Vagina (tissue), 2 donors: ENCODE measurements at regions not wholly inside any gene's neighbourhood (a gene's known extent, or its start where the extent isn't known, plus 50 kb on each side); places are given as distances from the start of the nearest gene placed in this dataset.

Source experiments
- POLR2A ChIP-seq, 2 donors: fragments of 450-650 bp; IDR thresholded peaks; one replicate each; pipeline ENCODE4 v1.6.1; 2017; ENCODE audit warnings: antibody characterized with exemption in 2 of 2, mild to moderate bottlenecking in 2 of 2, moderate library complexity in 2 of 2
- TF ChIP-seq, protein P1 (sequence below), 3 experiments: fragments of 450-650 bp in 2 of 3; fragments of 200-600 bp in 1 of 3; sonication (generic) in 1 of 3; IDR thresholded peaks; one replicate each; pipeline ENCODE4 v1.5.1; 2017 to 2019; ENCODE audit warnings: antibody characterized with exemption in 3 of 3, mild to moderate bottlenecking in 2 of 3, moderate library complexity in 2 of 3

DNA sequence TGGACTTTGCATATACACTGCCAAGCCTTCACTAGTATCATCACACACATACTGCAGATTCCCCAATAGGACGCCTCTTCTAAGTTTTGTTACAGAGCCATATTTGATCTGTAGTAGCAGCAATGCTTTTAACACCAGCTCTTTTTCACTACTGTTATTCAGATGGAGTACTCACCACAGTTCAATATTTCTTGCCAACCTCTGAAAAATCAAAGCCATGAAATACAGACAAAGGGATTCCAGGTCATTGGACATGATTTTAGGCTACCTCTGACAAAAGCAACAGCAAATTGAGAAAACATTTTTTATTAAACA lies 390.7 kb upstream of the ADGRL3 start:
- TF ChIP-seq, protein P1, sequence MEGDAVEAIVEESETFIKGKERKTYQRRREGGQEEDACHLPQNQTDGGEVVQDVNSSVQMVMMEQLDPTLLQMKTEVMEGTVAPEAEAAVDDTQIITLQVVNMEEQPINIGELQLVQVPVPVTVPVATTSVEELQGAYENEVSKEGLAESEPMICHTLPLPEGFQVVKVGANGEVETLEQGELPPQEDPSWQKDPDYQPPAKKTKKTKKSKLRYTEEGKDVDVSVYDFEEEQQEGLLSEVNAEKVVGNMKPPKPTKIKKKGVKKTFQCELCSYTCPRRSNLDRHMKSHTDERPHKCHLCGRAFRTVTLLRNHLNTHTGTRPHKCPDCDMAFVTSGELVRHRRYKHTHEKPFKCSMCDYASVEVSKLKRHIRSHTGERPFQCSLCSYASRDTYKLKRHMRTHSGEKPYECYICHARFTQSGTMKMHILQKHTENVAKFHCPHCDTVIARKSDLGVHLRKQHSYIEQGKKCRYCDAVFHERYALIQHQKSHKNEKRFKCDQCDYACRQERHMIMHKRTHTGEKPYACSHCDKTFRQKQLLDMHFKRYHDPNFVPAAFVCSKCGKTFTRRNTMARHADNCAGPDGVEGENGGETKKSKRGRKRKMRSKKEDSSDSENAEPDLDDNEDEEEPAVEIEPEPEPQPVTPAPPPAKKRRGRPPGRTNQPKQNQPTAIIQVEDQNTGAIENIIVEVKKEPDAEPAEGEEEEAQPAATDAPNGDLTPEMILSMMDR (IDR thresholded peaks at IDR 0.05), result no peak
- no peak for TF ChIP-seq POLR2A (IDR thresholded peaks at IDR 0.05)
